Activated naive CD4-positive, alpha-beta T cell treated with anti-CD3 and anti-CD28 coated beads, Interleukin-2, amount 50 U/mL, for 16 hours (primary cell): ENCODE measurements at regions not wholly inside any gene's neighbourhood (a gene's known extent, or its start where the extent isn't known, plus 50 kb on each side); places are given as distances from the start of the nearest gene placed in this dataset.
"Not testable (repeated sequence)": the region's sequence is repeated elsewhere in the genome, so short reads cannot be mapped to it uniquely, and the experiment has no call there.

ENCODE experiments used
- DNase-seq: peaks from one replicate; pipeline ENCODE4 v3.0.0-alpha.2; 2020

- DNase-seq: no peak
Observed at GRCh38 chr3:152671446-152672319, 163.2 kb upstream of the P2RY1 start.

GRCh38 chr3:152672320-152672649 lies 162.6 kb upstream of the P2RY1 start:
- DNase-seq: no peak

GRCh38 chr3:152676810-152677379 lies 158.0 kb upstream of the P2RY1 start:
- no peak for DNase-seq

GRCh38 chr3:152677491-152677890 lies 157.4 kb upstream of the P2RY1 start:
- DNase-seq: no peak

- DNase-seq: no peak
Observed at GRCh38 chr3:152682477-152682876, 152.5 kb upstream of the P2RY1 start.

GRCh38 chr3:152683521-152683999 lies 151.4 kb upstream of the P2RY1 start:
- DNase-seq: no peak

- no peak for DNase-seq
Observed at GRCh38 chr3:152684279-152684678, 150.7 kb upstream of the P2RY1 start.

GRCh38 chr3:152688313-152688712 lies 146.6 kb upstream of the P2RY1 start:
- no peak for DNase-seq

GRCh38 chr3:152692326-152692725 lies 142.6 kb upstream of the P2RY1 start:
- not testable (repeated sequence) for DNase-seq

- DNase-seq: not testable (repeated sequence)
Observed at GRCh38 chr3:152693521-152694250, 141.2 kb upstream of the P2RY1 start.

- DNase-seq: no peak
Observed at GRCh38 chr3:152695840-152696239, 139.1 kb upstream of the P2RY1 start.

GRCh38 chr3:152696962-152697361 lies 138.0 kb upstream of the P2RY1 start:
- no peak for DNase-seq

- DNase-seq: no peak
Observed at GRCh38 chr3:152703245-152703890, 131.6 kb upstream of the P2RY1 start.

- no peak for DNase-seq
Observed at GRCh38 chr3:152706991-152707713, 127.8 kb upstream of the P2RY1 start.

- DNase-seq: no peak
Observed at GRCh38 chr3:152709659-152710058, 125.3 kb upstream of the P2RY1 start.

GRCh38 chr3:152710549-152710948 lies 124.4 kb upstream of the P2RY1 start:
- no peak for DNase-seq

GRCh38 chr3:152713989-152714388 lies 120.9 kb upstream of the P2RY1 start:
- no peak for DNase-seq

GRCh38 chr3:152714507-152714906 lies 120.4 kb upstream of the P2RY1 start:
- no peak for DNase-seq

- no peak for DNase-seq
Observed at GRCh38 chr3:152717252-152717651, 117.7 kb upstream of the P2RY1 start.

GRCh38 chr3:152718810-152719209 lies 116.1 kb upstream of the P2RY1 start:
- DNase-seq: no peak

GRCh38 chr3:152719264-152719663 lies 115.7 kb upstream of the P2RY1 start:
- DNase-seq: no peak

GRCh38 chr3:152720951-152721718 lies 113.8 kb upstream of the P2RY1 start:
- DNase-seq: no peak
